GM12865 (cell line): ENCODE measurements at regions not wholly inside any gene's neighbourhood (a gene's known extent, or its start where the extent isn't known, plus 50 kb on each side); places are given as distances from the start of the nearest gene placed in this dataset.

Source experiments
- DNase-seq: peaks from one replicate; pipeline ENCODE4 v3.0.0; 2010; ENCODE audit warnings: low read depth
- H3K4me3 ChIP-seq: 2 replicates; pipeline ENCODE4 v1.5.1; 2011; ENCODE audit warnings: mild to moderate bottlenecking, low read depth, low read length, control low read depth
- CTCF ChIP-seq: IDR thresholded peaks from 2 replicates; pipeline ENCODE4 v1.5.1; 2011; ENCODE audit warnings: low read length, control low read depth, low read depth, inconsistent platforms; ENCODE audit not compliant: insufficient read depth; ENCODE audit errors: missing control alignments

- DNase-seq: no peak
- no peak for TF ChIP-seq CTCF
- H3K4me3 ChIP-seq: no peak overlapping the region
Measured at GRCh38 chr2:240247868-240248720, 107.6 kb upstream of the OTOS start.

GRCh38 chr2:240248721-240249422, 108.4 kb upstream of the OTOS start:
- no peak overlapping the region for H3K4me3 ChIP-seq
- no peak for TF ChIP-seq CTCF
- no peak for DNase-seq

- no peak overlapping the region for H3K4me3 ChIP-seq
- no peak for DNase-seq
- no peak for TF ChIP-seq CTCF
Measured at GRCh38 chr2:240249423-240250149, 109.1 kb upstream of the OTOS start.

- no peak for TF ChIP-seq CTCF
- no peak for DNase-seq
- H3K4me3 ChIP-seq: no peak overlapping the region
Measured at GRCh38 chr2:240250150-240250984, 109.9 kb upstream of the OTOS start.

GRCh38 chr2:240250985-240251847, 110.8 kb upstream of the OTOS start:
- DNase-seq: no peak
- no peak for TF ChIP-seq CTCF
- H3K4me3 ChIP-seq: no peak overlapping the region

GRCh38 chr2:240251848-240252190, 111.4 kb upstream of the OTOS start:
- TF ChIP-seq CTCF: no peak
- DNase-seq: no peak
- no peak overlapping the region for H3K4me3 ChIP-seq
